Calu3 (cell line): ENCODE measurements at regions not wholly inside any gene's neighbourhood (a gene's known extent, or its start where the extent isn't known, plus 50 kb on each side); places are given as distances from the start of the nearest gene placed in this dataset.
"Not testable (repeated sequence)": the region's sequence is repeated elsewhere in the genome, so short reads cannot be mapped to it uniquely, and the experiment has no call there.

Experiments used
- BruUV-seq: library from RNA; stranded (reverse); fragments of 400-500 nt; replicated peaks from 2 replicates; lab custom pipeline; 2021; lab: Mats Ljungman, UMichigan
- CTCF ChIA-PET: fragments of 300-600 bp; sonication (Branson Sonifier 250); formaldehyde crosslinking; loops from one replicate; lab custom pipeline; 2022; ENCODE audit warnings: antibody characterized with exemption; lab: Charles Lee
- DNase-seq: peaks from one replicate; pipeline ENCODE4 v3.0.0; 2022
- H3K27ac Mint-ChIP-seq: one replicate; pipeline ENCODE4 v1.8.0; 2022; ENCODE audit warnings: mixed read lengths; ENCODE audit not compliant: unreplicated experiment
- H3K27me3 Mint-ChIP-seq: one replicate; pipeline ENCODE4 v1.8.0; 2022; ENCODE audit warnings: mixed read lengths; ENCODE audit not compliant: unreplicated experiment
- H3K36me3 Mint-ChIP-seq: one replicate; pipeline ENCODE4 v1.8.0; 2022; ENCODE audit warnings: mild to moderate bottlenecking, moderate library complexity, mixed read lengths; ENCODE audit not compliant: insufficient read depth, unreplicated experiment
- H3K4me1 Mint-ChIP-seq: one replicate; pipeline ENCODE4 v1.8.0; 2022; ENCODE audit warnings: mild to moderate bottlenecking, low read depth, mixed read lengths; ENCODE audit not compliant: unreplicated experiment
- H3K4me3 Mint-ChIP-seq: one replicate; pipeline ENCODE4 v1.8.0; 2022; ENCODE audit warnings: mild to moderate bottlenecking, low read depth, moderate library complexity, mixed read lengths; ENCODE audit not compliant: unreplicated experiment
- H3K9me3 Mint-ChIP-seq: one replicate; pipeline ENCODE4 v1.8.0; 2022; ENCODE audit warnings: low read depth, mixed read lengths; ENCODE audit not compliant: unreplicated experiment
- intact Hi-C: fragments of 100-400 bp; cut with micrococcal nuclease; formaldehyde crosslinking; loops from one replicate; pipeline ENCODE4 v1.10.0; 2022; ENCODE audit not compliant: unreplicated experiment
- TF ChIP-seq, protein P1 (sequence below): fragments of 200-600 bp; IDR thresholded peaks from one replicate; pipeline ENCODE4 v1.8.0; 2022; ENCODE audit warnings: antibody characterized with exemption; ENCODE audit not compliant: unreplicated experiment

DNA sequence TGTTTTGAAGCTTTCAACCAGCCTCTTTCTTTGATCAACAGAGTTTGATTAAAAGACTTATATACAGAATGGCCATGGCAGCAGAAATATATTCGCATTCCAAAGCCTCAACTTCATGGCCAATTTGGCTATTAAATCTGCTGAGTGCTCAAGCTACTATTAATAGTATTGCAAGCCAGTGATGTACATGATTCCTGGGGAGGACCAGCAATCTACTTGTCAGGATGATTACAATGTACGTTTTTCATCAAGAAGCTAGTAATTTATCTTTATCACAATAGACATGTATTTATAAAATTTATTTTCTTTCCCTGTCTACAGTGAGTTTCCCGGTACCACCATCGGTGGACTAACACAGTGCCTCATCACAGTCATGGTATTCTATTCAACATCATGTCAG, 515.5 kb downstream of the AMY1C start:
- Mint-ChIP-seq H3K9me3 (peaks cover 5% of the 10 kb centered on the region), H3K27me3 (no peaks in the 10 kb centered on the region), H3K36me3 (no peaks in the 10 kb centered on the region), H3K4me1 (no peaks in the 10 kb centered on the region), H3K4me3 (no peak overlapping the region), H3K27ac (no peak overlapping the region)
- no TSS peak for BruUV-seq
- no peak for DNase-seq
- intact Hi-C loops: loop anchor here (10.0 kb wide), 1 partner anchor 320 kb away; no protein-coding TSS in a partner anchor
- TF ChIP-seq, protein P1, sequence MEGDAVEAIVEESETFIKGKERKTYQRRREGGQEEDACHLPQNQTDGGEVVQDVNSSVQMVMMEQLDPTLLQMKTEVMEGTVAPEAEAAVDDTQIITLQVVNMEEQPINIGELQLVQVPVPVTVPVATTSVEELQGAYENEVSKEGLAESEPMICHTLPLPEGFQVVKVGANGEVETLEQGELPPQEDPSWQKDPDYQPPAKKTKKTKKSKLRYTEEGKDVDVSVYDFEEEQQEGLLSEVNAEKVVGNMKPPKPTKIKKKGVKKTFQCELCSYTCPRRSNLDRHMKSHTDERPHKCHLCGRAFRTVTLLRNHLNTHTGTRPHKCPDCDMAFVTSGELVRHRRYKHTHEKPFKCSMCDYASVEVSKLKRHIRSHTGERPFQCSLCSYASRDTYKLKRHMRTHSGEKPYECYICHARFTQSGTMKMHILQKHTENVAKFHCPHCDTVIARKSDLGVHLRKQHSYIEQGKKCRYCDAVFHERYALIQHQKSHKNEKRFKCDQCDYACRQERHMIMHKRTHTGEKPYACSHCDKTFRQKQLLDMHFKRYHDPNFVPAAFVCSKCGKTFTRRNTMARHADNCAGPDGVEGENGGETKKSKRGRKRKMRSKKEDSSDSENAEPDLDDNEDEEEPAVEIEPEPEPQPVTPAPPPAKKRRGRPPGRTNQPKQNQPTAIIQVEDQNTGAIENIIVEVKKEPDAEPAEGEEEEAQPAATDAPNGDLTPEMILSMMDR: no peak
- CTCF ChIA-PET: no interaction called here

DNA sequence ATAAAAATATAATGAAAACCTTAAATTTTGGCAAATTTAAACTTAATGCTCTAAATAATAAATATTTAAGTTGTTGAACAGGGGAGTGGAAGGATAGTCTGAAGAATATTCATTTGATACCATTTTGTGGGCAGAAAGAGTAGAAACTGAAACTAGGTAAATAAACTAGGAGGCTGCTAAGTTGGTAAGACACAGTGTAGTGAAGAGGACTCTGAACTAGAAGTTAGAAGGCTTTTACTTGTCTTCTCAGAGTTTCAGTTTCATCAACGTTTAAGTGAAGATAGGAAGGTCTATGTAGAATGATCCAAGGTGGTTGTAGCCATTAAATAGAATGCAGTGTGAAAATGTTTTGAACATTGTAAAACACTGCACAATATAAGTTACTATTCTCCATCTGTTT, 516.9 kb downstream of the AMY1C start:
- no TSS peak for BruUV-seq
- Mint-ChIP-seq H3K4me1 (no peaks in the 10 kb centered on the region), H3K27me3 (no peaks in the 10 kb centered on the region), H3K36me3 (no peaks in the 10 kb centered on the region), H3K27ac (no peak overlapping the region), H3K9me3 (peaks cover 3% of the 10 kb centered on the region), H3K4me3 (no peak overlapping the region)
- DNase-seq: no peak
- TF ChIP-seq, protein P1: no peak
- CTCF ChIA-PET: no interaction called here
- intact Hi-C loops: loop anchor here (10.0 kb wide), 1 partner anchor 322 kb away; no protein-coding TSS in a partner anchor

DNA sequence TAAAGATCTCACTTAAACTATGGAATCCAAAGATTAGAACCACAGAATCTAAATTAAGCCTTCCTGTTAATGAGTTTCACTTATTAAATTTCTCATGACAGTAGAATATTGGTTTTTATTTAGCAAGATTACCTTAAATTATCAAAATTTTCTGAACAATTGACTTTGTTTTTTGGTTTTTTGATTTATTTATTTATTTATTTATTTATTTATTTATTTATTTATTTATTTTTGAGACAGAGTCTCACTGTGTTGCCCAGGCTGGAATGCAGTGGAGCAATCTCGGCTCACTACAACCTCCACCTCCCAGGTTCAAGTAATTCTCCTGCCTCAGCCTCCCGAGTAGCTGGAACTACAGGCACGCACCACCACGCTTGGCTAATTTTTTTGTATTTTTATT, 538.6 kb downstream of the AMY1C start:
- BruUV-seq, DNase-seq, H3K4me3 Mint-ChIP-seq, H3K27ac Mint-ChIP-seq, CTCF ChIA-PET, H3K4me1 Mint-ChIP-seq, H3K36me3 Mint-ChIP-seq, H3K27me3 Mint-ChIP-seq, H3K9me3 Mint-ChIP-seq, intact Hi-C loops: not testable (repeated sequence)

DNA sequence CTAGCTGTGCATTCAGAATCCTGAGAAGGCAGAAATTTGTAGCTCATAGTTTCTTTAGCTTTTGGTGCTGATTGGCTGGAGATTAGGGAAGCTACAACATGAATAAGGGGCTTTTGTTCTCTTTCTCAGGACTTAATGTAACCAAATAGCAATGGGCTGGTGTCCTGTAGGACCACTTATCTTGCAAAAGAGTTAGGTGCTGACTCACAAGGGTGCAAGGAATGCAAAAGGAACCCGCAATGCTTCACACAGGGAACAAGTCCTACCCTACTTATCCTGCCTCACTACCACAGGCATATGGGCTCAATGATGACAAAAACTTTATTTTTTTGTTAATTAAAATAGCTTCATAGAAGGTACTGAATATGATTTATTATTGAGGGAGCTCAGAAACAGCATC, 541.5 kb downstream of the AMY1C start:
- H3K36me3 Mint-ChIP-seq: no peaks in the 10 kb centered on the region
- no peak overlapping the region for H3K4me3 Mint-ChIP-seq
- DNase-seq: no peak
- intact Hi-C loops: no loop called here
- H3K27me3 Mint-ChIP-seq: no peaks in the 10 kb centered on the region
- no peaks in the 10 kb centered on the region for H3K4me1 Mint-ChIP-seq
- CTCF ChIA-PET: no interaction called here
- BruUV-seq: no TSS peak
- TF ChIP-seq, protein P1: no peak
- no peak overlapping the region for H3K27ac Mint-ChIP-seq
- H3K9me3 Mint-ChIP-seq: peaks cover 7% of the 10 kb centered on the region

DNA sequence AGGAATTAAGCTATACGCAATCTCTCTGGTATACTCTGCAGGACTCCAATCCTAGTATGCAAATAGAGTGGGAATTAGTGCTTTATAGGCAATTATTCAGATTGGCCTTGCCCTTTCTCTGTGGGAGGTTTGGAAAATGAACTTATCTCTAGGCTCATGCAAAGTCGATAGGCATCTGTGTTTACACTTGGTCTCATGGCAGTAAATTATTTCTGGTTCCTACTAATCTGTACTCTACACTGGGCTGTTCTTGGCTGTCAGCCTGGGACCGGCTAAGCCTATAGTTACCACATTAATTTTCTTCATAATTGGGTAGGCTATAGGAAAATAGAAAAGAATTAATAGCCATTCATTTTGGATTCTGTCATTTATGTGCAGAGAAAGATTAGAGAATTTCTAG, 544.6 kb downstream of the AMY1C start:
- H3K9me3 Mint-ChIP-seq: peaks cover 5% of the 10 kb centered on the region
- no peak for DNase-seq
- no TSS peak for BruUV-seq
- TF ChIP-seq, protein P1: no peak
- no peak overlapping the region for H3K27ac Mint-ChIP-seq
- CTCF ChIA-PET: interaction anchor here (0.6 kb wide), 1 partner anchor 130 kb away, joined by 3 read pairs; no protein-coding TSS in a partner anchor
- intact Hi-C loops: no loop called here
- no peaks in the 10 kb centered on the region for H3K4me1 Mint-ChIP-seq
- H3K4me3 Mint-ChIP-seq: no peak overlapping the region
- H3K36me3 Mint-ChIP-seq: no peaks in the 10 kb centered on the region
- H3K27me3 Mint-ChIP-seq: no peaks in the 10 kb centered on the region
